Right lobe of liver (tissue), 6 donors: ENCODE measurements at regions not wholly inside any gene's neighbourhood (a gene's known extent, or its start where the extent isn't known, plus 50 kb on each side); places are given as distances from the start of the nearest gene placed in this dataset.

Experiments
- ATAC-seq, 4 donors: fragments of 200-7000 bp; cut with Tn5 transposase; one replicate each; pipeline ENCODE4 v1.9.1; 2020; ENCODE audit warnings: mild to moderate bottlenecking in 4 of 4, moderate library complexity in 4 of 4
- DNase-seq, 3 donors: peaks; one replicate each; pipeline ENCODE4 v3.0.0-alpha.2; 2020
- H3K27ac ChIP-seq, 3 donors: fragments of 200-600 bp; one replicate each; pipeline ENCODE4 v1.8.0; 2022
- H3K27me3 ChIP-seq, 2 donors: fragments of 200-600 bp; one replicate each; pipeline ENCODE4 v1.8.0; 2022
- H3K36me3 ChIP-seq, 4 donors: fragments of 200-600 bp; sonication (generic) in 1 of 4; one replicate each; pipeline versions ENCODE4 v1.5.1 to v1.8.0; 2017 to 2022; ENCODE audit warnings: control low read depth in 1 of 4
- H3K4me1 ChIP-seq, 4 donors: fragments of 200-600 bp; sonication (generic) in 1 of 4; one replicate each; pipeline versions ENCODE4 v1.5.1 to v1.8.0; 2017 to 2022; ENCODE audit warnings: control low read depth in 1 of 4
- H3K4me3 ChIP-seq, 3 donors: fragments of 200-600 bp; one replicate each; pipeline ENCODE4 v1.8.0; 2022
- H3K9me3 ChIP-seq, 4 donors: fragments of 200-600 bp; sonication (generic) in 1 of 4; one replicate each; pipeline versions ENCODE4 v1.5.1 to v1.8.0; 2017 to 2022; ENCODE audit warnings: control low read depth in 1 of 4
- CTCF ChIP-seq, 4 donors: fragments of 200-600 bp in 3 of 4; fragments of 450-650 bp in 1 of 4; IDR thresholded peaks; one replicate each; pipeline versions ENCODE4 v1.5.1 to v1.8.0; 2016 to 2022; ENCODE audit warnings: antibody characterized with exemption in 4 of 4, mild to moderate bottlenecking in 2 of 4
- POLR2A ChIP-seq: fragments of 450-650 bp; IDR thresholded peaks from one replicate; pipeline ENCODE4 v1.6.1; 2017; ENCODE audit warnings: antibody characterized with exemption, mild to moderate bottlenecking
- WGBS: methylation state at CpG from one replicate; pipeline ENCODE4 v1.1.6; 2018; ENCODE audit warnings: low coverage, low lambda C conversion rate; ENCODE audit not compliant: insufficient coverage; ENCODE audit errors: missing lambda C conversion rate; 5-methylcytosine and 5-hydroxymethylcytosine counted together
- intact Hi-C, 2 donors: fragments of 100-400 bp; cut with DNase I; formaldehyde crosslinking; loops; one replicate each; pipeline versions ENCODE4 v1.11.2 to v1.14.1; 2022
- donor health status: DM: no; HTN: yes; CAD: no.
- donor health status: DM: no; HTN: no; CAD: no.
- donor health status: DM: no; HTN: no; CAD: no.
- donor health status: DM: no; HTN: yes; CAD: no.
- donor health status: DM: no; HTN: yes; CAD: no.

GRCh38 chr2:66217039-66217585 lies 217.8 kb upstream of the MEIS1 start:
- Histone ChIP-seq H3K4me3 (no peak overlapping the region), H3K27ac (no peak overlapping the region), H3K27me3 (no peaks in the 10 kb centered on the region), H3K4me1 (peaks cover 0 to 7% (median 0%) of the 10 kb centered on the region in 4 donors), H3K9me3 (no peaks in the 10 kb centered on the region), H3K36me3 (no peaks in the 10 kb centered on the region)
- WGBS: 15% methylated on average over 8 of the region's 8 CpGs
- no peak for TF ChIP-seq CTCF (IDR thresholded peaks at IDR 0.05)
- no peak for TF ChIP-seq POLR2A
- intact Hi-C loops: no loop called here
- no peak for DNase-seq
- ATAC-seq: peak; percentile 41 to 63 (median 48)

GRCh38 chr2:66212749-66213148 lies 222.2 kb upstream of the MEIS1 start:
- no peaks in the 10 kb centered on the region for H3K9me3 ChIP-seq
- H3K27me3 ChIP-seq: no peaks in the 10 kb centered on the region
- TF ChIP-seq CTCF (IDR thresholded peaks at IDR 0.05): no peak
- no peak for TF ChIP-seq POLR2A
- intact Hi-C loops: no loop called here
- peaks cover 0 to 7% (median 0%) of the 10 kb centered on the region in 4 donors for H3K4me1 ChIP-seq
- 36% methylated on average over 3 of the region's 3 CpGs for WGBS
- no peaks in the 10 kb centered on the region for H3K36me3 ChIP-seq
- H3K27ac ChIP-seq: no peak overlapping the region
- H3K4me3 ChIP-seq: no peak overlapping the region
- no peak for ATAC-seq
- no peak for DNase-seq

GRCh38 chr2:66202586-66202985 lies 232.3 kb upstream of the MEIS1 start:
- no peak overlapping the region for H3K4me3 ChIP-seq
- DNase-seq (no peak), ATAC-seq (no peak)
- H3K36me3 ChIP-seq: no peaks in the 10 kb centered on the region
- TF ChIP-seq CTCF (IDR thresholded peaks at IDR 0.05): no peak
- TF ChIP-seq POLR2A: no peak
- 49% methylated on average over 2 of the region's 2 CpGs for WGBS
- no peak overlapping the region for H3K27ac ChIP-seq
- H3K4me1 ChIP-seq: no peaks in the 10 kb centered on the region
- no peaks in the 10 kb centered on the region for H3K9me3 ChIP-seq
- intact Hi-C loops: no loop called here
- no peaks in the 10 kb centered on the region for H3K27me3 ChIP-seq

GRCh38 chr2:66201242-66201641 lies 233.7 kb upstream of the MEIS1 start:
- Histone ChIP-seq H3K4me1 (no peaks in the 10 kb centered on the region), H3K27ac (no peak overlapping the region), H3K9me3 (no peaks in the 10 kb centered on the region), H3K4me3 (no peak overlapping the region), H3K36me3 (no peaks in the 10 kb centered on the region), H3K27me3 (no peaks in the 10 kb centered on the region)
- ATAC-seq (no peak), DNase-seq (no peak)
- intact Hi-C loops: no loop called here
- TF ChIP-seq POLR2A (no peak), CTCF (IDR thresholded peaks at IDR 0.05) (no peak)
- 30% methylated on average over 2 of the region's 2 CpGs for WGBS

- H3K27ac ChIP-seq: no peak overlapping the region
- H3K36me3 ChIP-seq: no peaks in the 10 kb centered on the region
- no peaks in the 10 kb centered on the region for H3K4me1 ChIP-seq
- no peak for TF ChIP-seq POLR2A
- no peak for TF ChIP-seq CTCF (IDR thresholded peaks at IDR 0.05)
- no peak overlapping the region for H3K4me3 ChIP-seq
- H3K9me3 ChIP-seq: no peaks in the 10 kb centered on the region
- intact Hi-C loops: no loop called here
- ATAC-seq: no peak
- no peaks in the 10 kb centered on the region for H3K27me3 ChIP-seq
- no peak for DNase-seq
Measured at GRCh38 chr2:66198873-66199272, 236.1 kb upstream of the MEIS1 start.
